ENCODE measurements at regions not wholly inside any gene's neighbourhood (a gene's known extent, or its start where the extent isn't known, plus 50 kb on each side); places are given as distances from the start of the nearest gene placed in this dataset.

DNA sequence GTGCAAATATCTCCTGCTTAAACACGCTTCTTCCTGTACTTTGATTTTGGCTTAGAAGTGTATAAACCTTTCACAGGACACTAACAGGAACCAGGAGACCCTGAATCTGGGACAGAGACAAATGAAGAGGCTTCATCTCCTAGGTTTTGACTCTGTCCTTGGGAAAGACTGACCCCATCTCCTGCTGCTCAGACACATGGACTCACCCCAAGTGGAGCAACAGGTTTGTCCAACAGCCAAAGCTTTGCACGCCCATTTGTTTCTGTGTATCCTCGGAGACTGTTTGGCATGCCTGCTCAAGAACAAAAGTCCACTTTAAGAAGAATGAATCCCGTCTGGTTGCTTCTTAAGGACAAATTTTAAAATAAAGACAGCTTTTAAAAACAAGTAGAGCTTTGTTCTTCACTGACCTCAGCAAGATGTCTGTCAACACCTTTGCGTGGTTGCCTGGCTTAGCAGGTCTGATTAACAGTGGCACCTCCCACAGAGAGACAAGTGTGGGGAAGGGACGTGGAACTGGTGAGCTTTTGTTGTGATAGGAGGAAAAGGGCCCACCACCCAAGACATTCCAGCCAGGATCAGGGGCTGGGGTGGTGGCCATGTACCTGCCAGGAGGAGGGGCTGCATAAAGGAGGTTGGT, 202.6 kb downstream of the SOD2 start:
- no peak for DNase-seq (ENCODE audit: low read depth, low spot score)
- no peak overlapping the region for H3K4me3 ChIP-seq (ENCODE audit: control insufficient read depth in 2 of 3, extremely low read depth in 1 of 3, insufficient read depth in 2 of 3, low read depth in 1 of 3, low read length in 3 of 3)
- H3K4me1 ChIP-seq (ENCODE audit: control insufficient read depth, extremely low read depth, insufficient read depth, low read length), result no peaks in the 10 kb centered on the region
- no peak overlapping the region for H3K27ac ChIP-seq (ENCODE audit: control insufficient read depth, insufficient read depth, low read length)
- dilution Hi-C loops (cut with MboI; ENCODE audit: extremely low pct_ligation_motif_present, low sequenced_read_pairs), result no loop called here
- H3K79me2 ChIP-seq (ENCODE audit: control insufficient read depth, insufficient read depth, low read length), result no peaks in the 10 kb centered on the region
- H3K9ac ChIP-seq (ENCODE audit: control insufficient read depth, extremely low read depth, insufficient read depth, low read length), result no peak overlapping the region
- no peaks in the 10 kb centered on the region for H3K27me3 ChIP-seq (ENCODE audit: control insufficient read depth, extremely low read depth, insufficient read depth, low read length)
- H3K9me3 ChIP-seq (ENCODE audit: control insufficient read depth, low read depth, low read length), result no peaks in the 10 kb centered on the region
- TF ChIP-seq, protein P1, sequence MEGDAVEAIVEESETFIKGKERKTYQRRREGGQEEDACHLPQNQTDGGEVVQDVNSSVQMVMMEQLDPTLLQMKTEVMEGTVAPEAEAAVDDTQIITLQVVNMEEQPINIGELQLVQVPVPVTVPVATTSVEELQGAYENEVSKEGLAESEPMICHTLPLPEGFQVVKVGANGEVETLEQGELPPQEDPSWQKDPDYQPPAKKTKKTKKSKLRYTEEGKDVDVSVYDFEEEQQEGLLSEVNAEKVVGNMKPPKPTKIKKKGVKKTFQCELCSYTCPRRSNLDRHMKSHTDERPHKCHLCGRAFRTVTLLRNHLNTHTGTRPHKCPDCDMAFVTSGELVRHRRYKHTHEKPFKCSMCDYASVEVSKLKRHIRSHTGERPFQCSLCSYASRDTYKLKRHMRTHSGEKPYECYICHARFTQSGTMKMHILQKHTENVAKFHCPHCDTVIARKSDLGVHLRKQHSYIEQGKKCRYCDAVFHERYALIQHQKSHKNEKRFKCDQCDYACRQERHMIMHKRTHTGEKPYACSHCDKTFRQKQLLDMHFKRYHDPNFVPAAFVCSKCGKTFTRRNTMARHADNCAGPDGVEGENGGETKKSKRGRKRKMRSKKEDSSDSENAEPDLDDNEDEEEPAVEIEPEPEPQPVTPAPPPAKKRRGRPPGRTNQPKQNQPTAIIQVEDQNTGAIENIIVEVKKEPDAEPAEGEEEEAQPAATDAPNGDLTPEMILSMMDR (optimal IDR thresholded peaks at IDR 0.05 in 1 of 3, IDR thresholded peaks at IDR 0.05 in 1 of 3, conservative IDR thresholded peaks at IDR 0.05 in 1 of 3; ENCODE audit: extremely low read depth in 1 of 3, insufficient read depth in 2 of 3, low read length in 3 of 3), result no peak
- TF ChIP-seq EZH2 (IDR thresholded peaks at IDR 0.05; ENCODE audit: low read length), result no peak
- no peak overlapping the region for H2AFZ ChIP-seq (ENCODE audit: control insufficient read depth, low read length)
- no peaks in the 10 kb centered on the region for H3K9me1 ChIP-seq (ENCODE audit: control insufficient read depth, extremely low read depth, insufficient read depth, low read length)
- H4K20me1 ChIP-seq (ENCODE audit: control insufficient read depth, extremely low read depth, insufficient read depth, low read length), result no peaks in the 10 kb centered on the region
- no peaks in the 10 kb centered on the region for H3K36me3 ChIP-seq (ENCODE audit: control insufficient read depth in 2 of 2, extremely low read depth in 1 of 2, insufficient read depth in 2 of 2, low read length in 2 of 2)
- FAIRE-seq, result no peak
- H3K4me2 ChIP-seq (ENCODE audit: control insufficient read depth, extremely low read depth, insufficient read depth, low read depth, low read length), result no peak overlapping the region

DNA sequence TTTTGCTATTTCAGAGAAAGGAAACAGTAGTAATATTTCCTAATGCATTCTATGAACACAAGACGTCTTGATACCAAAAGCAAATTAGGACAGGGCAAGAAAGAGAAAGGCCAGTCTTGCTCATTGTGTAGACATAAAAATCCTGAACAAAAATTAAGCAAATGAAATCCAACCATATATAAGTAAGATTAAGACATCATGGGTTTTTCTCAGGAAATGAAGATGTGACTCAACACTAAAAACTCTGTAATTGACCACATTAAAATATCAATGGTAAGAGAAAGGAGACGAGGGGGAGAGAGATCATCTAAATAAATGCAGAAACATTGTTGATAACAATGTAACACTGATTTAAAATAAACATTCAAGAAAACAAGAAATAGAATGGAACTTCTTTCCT, 205.4 kb downstream of the SOD2 start:
- Histone ChIP-seq H3K36me3 (ENCODE audit: control insufficient read depth in 2 of 2, extremely low read depth in 1 of 2, insufficient read depth in 2 of 2, low read length in 2 of 2) (no peaks in the 10 kb centered on the region), H3K4me3 (ENCODE audit: control insufficient read depth in 2 of 3, extremely low read depth in 1 of 3, insufficient read depth in 2 of 3, low read depth in 1 of 3, low read length in 3 of 3) (no peak overlapping the region), H3K27me3 (ENCODE audit: control insufficient read depth, extremely low read depth, insufficient read depth, low read length) (no peaks in the 10 kb centered on the region), H3K4me1 (ENCODE audit: control insufficient read depth, extremely low read depth, insufficient read depth, low read length) (no peaks in the 10 kb centered on the region), H3K9me1 (ENCODE audit: control insufficient read depth, extremely low read depth, insufficient read depth, low read length) (no peaks in the 10 kb centered on the region), H3K4me2 (ENCODE audit: control insufficient read depth, extremely low read depth, insufficient read depth, low read depth, low read length) (no peak overlapping the region), H3K79me2 (ENCODE audit: control insufficient read depth, insufficient read depth, low read length) (no peaks in the 10 kb centered on the region), H4K20me1 (ENCODE audit: control insufficient read depth, extremely low read depth, insufficient read depth, low read length) (no peaks in the 10 kb centered on the region), H3K9ac (ENCODE audit: control insufficient read depth, extremely low read depth, insufficient read depth, low read length) (no peak overlapping the region), H3K9me3 (ENCODE audit: control insufficient read depth, low read depth, low read length) (no peaks in the 10 kb centered on the region), H3K27ac (ENCODE audit: control insufficient read depth, insufficient read depth, low read length) (no peak overlapping the region), H2AFZ (ENCODE audit: control insufficient read depth, low read length) (no peak overlapping the region)
- no peak for DNase-seq (ENCODE audit: low read depth, low spot score)
- dilution Hi-C loops (cut with MboI; ENCODE audit: extremely low pct_ligation_motif_present, low sequenced_read_pairs), result no loop called here
- TF ChIP-seq, protein P1 (optimal IDR thresholded peaks at IDR 0.05 in 1 of 3, IDR thresholded peaks at IDR 0.05 in 1 of 3, conservative IDR thresholded peaks at IDR 0.05 in 1 of 3; ENCODE audit: extremely low read depth in 1 of 3, insufficient read depth in 2 of 3, low read length in 3 of 3), result no peak
- TF ChIP-seq EZH2 (IDR thresholded peaks at IDR 0.05; ENCODE audit: low read length), result no peak
- FAIRE-seq, result no peak

Measured in keratinocyte (primary cell).